Vagina (tissue), 2 donors: ENCODE measurements at regions not wholly inside any gene's neighbourhood (a gene's known extent, or its start where the extent isn't known, plus 50 kb on each side); places are given as distances from the start of the nearest gene placed in this dataset.

ENCODE experiments used
- POLR2A ChIP-seq, 2 donors: fragments of 450-650 bp; IDR thresholded peaks; one replicate each; pipeline ENCODE4 v1.6.1; 2017; ENCODE audit warnings: antibody characterized with exemption in 2 of 2, mild to moderate bottlenecking in 2 of 2, moderate library complexity in 2 of 2
- POLR2AphosphoS5 ChIP-seq, 2 donors: sonication (generic); formaldehyde crosslinking; IDR thresholded peaks; one replicate each; pipeline ENCODE4 v1.9.0; 2017; ENCODE audit warnings: antibody characterized with exemption in 2 of 2, mild to moderate bottlenecking in 2 of 2, low read depth in 1 of 2; ENCODE audit not compliant: insufficient read depth in 1 of 2

- no peak for TF ChIP-seq POLR2A (IDR thresholded peaks at IDR 0.05)
- TF ChIP-seq POLR2AphosphoS5 (IDR thresholded peaks at IDR 0.05; ENCODE audit: insufficient read depth in 1 of 2, low read depth in 1 of 2), result no peak
Measured at GRCh38 chr2:63764630-63765029, 77.1 kb upstream of the UGP2 start.
